Iris pigment epithelial cell (primary cell): ENCODE measurements at regions not wholly inside any gene's neighbourhood (a gene's known extent, or its start where the extent isn't known, plus 50 kb on each side); places are given as distances from the start of the nearest gene placed in this dataset.
"Not testable (repeated sequence)": the region's sequence is repeated elsewhere in the genome, so short reads cannot be mapped to it uniquely, and the experiment has no call there.

Experiments
- DNase-seq: peaks from one replicate; pipeline ENCODE4 v3.0.0-alpha.2; 2011; ENCODE audit warnings: low read depth

- no peak for DNase-seq
Observed at GRCh38 chr15:79156704-79157375, 66.3 kb upstream of the RASGRF1 start.

DNA sequence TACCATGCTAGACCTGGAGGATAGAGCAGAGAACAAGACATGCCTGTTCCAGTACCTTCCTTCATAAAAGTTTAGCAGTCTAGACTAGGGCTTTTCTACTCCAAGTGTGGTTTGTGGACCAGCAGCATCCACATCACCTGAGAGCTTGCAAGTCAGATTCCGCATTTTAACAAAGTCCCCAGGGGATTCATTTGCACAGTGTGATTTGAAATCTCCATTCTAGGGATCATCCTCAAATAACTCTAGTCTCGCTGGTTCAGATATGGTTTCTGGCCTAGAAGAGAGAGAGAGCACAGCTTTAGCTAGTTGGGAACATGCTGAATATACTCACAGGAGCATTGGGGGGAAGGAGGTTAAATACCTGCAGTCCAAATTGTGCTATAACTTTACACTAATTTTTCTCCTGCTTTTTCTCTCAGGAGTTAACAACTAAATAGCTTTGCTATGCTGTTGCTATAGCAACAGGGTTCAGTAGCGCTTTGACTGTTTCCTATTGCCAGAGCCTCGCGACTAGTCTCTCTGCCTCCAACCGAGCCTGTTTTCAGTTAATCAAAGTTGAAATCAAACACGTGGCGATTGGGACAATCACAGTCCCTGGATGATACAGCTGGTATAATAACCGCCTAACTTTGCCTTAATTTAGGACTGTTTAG lies 64.0 kb upstream of the RASGRF1 start:
- DNase-seq = peak; percentile 15

DNA sequence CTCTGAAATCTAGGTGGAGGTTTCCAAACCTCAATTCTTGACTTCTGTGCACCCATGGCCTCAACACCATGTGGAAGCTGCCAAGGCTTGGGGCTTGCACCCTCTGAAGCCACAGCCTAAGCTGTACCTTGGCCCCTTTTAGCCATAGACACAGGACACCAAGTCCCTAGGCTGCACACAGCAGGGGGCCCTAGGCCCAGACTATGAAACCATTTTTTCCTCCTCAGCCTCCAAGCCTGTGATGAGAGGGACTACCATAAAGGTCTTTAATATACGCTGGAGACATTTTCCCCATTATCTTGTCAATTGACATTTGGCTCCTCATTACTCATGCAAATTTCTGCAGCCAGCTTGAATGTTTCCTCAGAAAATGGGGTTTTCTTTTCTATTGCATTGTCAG lies 53.7 kb upstream of the RASGRF1 start:
- not testable (repeated sequence) for DNase-seq

- DNase-seq = no peak
Observed at GRCh38 chr15:79140846-79141570, 50.4 kb upstream of the RASGRF1 start.
